ENCODE measurements at regions not wholly inside any gene's neighbourhood (a gene's known extent, or its start where the extent isn't known, plus 50 kb on each side); places are given as distances from the start of the nearest gene placed in this dataset.

GRCh38 chr13:89750371-89750770 lies 1597.1 kb upstream of the MIR17HG start:
- no peaks in the 10 kb centered on the region for H3K9me3 ChIP-seq
- H3K4me3 ChIP-seq = no peak overlapping the region
- H3K27ac ChIP-seq = no peak overlapping the region
- no peaks in the 10 kb centered on the region for H3K4me1 ChIP-seq
- TF ChIP-seq POLR2A (IDR thresholded peaks at IDR 0.05) (no peak), CTCF (IDR thresholded peaks at IDR 0.05) (no peak), POLR2AphosphoS5 (IDR thresholded peaks at IDR 0.05) (no peak)
- H3K36me3 ChIP-seq = no peaks in the 10 kb centered on the region
- H3K27me3 ChIP-seq = no peaks in the 10 kb centered on the region
- WGBS, 2 donors (ENCODE audit: low coverage in 1 of 2) = 69 to 70% methylated on average over 3 of the region's 3 CpGs
- intact Hi-C loops (cut with DNase I; ENCODE audit: low total_unique reads) (no loop called here), in situ Hi-C loops (cut with MboI; ENCODE audit: low pct_ligation_motif_present in 1 of 4, low pct_unique_long_range_greater_than_20kb in 1 of 4, low sequenced_read_pairs in 3 of 4) (no loop called here)
- no peak for DNase-seq

GRCh38 chr13:89751432-89751930 lies 1596.0 kb upstream of the MIR17HG start:
- H3K4me3 ChIP-seq = no peak overlapping the region
- no peaks in the 10 kb centered on the region for H3K27me3 ChIP-seq
- no peaks in the 10 kb centered on the region for H3K9me3 ChIP-seq
- DNase-seq = no peak
- no peak overlapping the region for H3K27ac ChIP-seq
- WGBS, 2 donors (ENCODE audit: low coverage in 1 of 2) = 83 to 84% methylated on average over 4 of the region's 4 CpGs
- in situ Hi-C loops (cut with MboI; ENCODE audit: low pct_ligation_motif_present in 1 of 4, low pct_unique_long_range_greater_than_20kb in 1 of 4, low sequenced_read_pairs in 3 of 4) (no loop called here), intact Hi-C loops (cut with DNase I; ENCODE audit: low total_unique reads) (no loop called here)
- TF ChIP-seq POLR2AphosphoS5 (IDR thresholded peaks at IDR 0.05) = no peak
- TF ChIP-seq EP300 (IDR thresholded peaks at IDR 0.05; ENCODE audit: low read depth) = no peak
- H3K36me3 ChIP-seq = no peaks in the 10 kb centered on the region
- no peaks in the 10 kb centered on the region for H3K4me1 ChIP-seq

- Histone ChIP-seq H3K4me3 (no peak overlapping the region), H3K27me3 (no peaks in the 10 kb centered on the region), H3K27ac (no peak overlapping the region), H3K4me1 (no peaks in the 10 kb centered on the region), H3K9me3 (no peaks in the 10 kb centered on the region), H3K36me3 (no peaks in the 10 kb centered on the region)
- 61 to 64% methylated on average over 1 of the region's 1 CpG for WGBS, 2 donors (ENCODE audit: low coverage in 1 of 2)
- TF ChIP-seq CTCF (IDR thresholded peaks at IDR 0.05) (no peak), EP300 (IDR thresholded peaks at IDR 0.05; ENCODE audit: low read depth) (no peak), POLR2A (IDR thresholded peaks at IDR 0.05) (no peak), POLR2AphosphoS5 (IDR thresholded peaks at IDR 0.05) (no peak)
- no peak for DNase-seq
- in situ Hi-C loops (cut with MboI; ENCODE audit: low pct_ligation_motif_present in 1 of 4, low pct_unique_long_range_greater_than_20kb in 1 of 4, low sequenced_read_pairs in 3 of 4) = no loop called here
- intact Hi-C loops (cut with DNase I; ENCODE audit: low total_unique reads) = no loop called here
Measured at GRCh38 chr13:89752394-89752793, 1595.1 kb upstream of the MIR17HG start.

- no peak overlapping the region for H3K4me3 ChIP-seq
- H3K27me3 ChIP-seq = no peaks in the 10 kb centered on the region
- no peak overlapping the region for H3K27ac ChIP-seq
- TF ChIP-seq POLR2AphosphoS5 (IDR thresholded peaks at IDR 0.05) (no peak), EP300 (IDR thresholded peaks at IDR 0.05; ENCODE audit: low read depth) (no peak), CTCF (IDR thresholded peaks at IDR 0.05) (no peak), POLR2A (IDR thresholded peaks at IDR 0.05) (no peak)
- no peak for DNase-seq
- in situ Hi-C loops (cut with MboI; ENCODE audit: low pct_ligation_motif_present in 1 of 4, low pct_unique_long_range_greater_than_20kb in 1 of 4, low sequenced_read_pairs in 3 of 4) = no loop called here
- H3K4me1 ChIP-seq = no peaks in the 10 kb centered on the region
- H3K36me3 ChIP-seq = no peaks in the 10 kb centered on the region
- 76 to 94% methylated on average over 2 of the region's 2 CpGs for WGBS, 2 donors (ENCODE audit: low coverage in 1 of 2)
- H3K9me3 ChIP-seq = no peaks in the 10 kb centered on the region
- intact Hi-C loops (cut with DNase I; ENCODE audit: low total_unique reads) = no loop called here
Measured at GRCh38 chr13:89755729-89756492, 1591.6 kb upstream of the MIR17HG start.
